Hepatic stellate cell (primary cell): ENCODE measurements at regions not wholly inside any gene's neighbourhood (a gene's known extent, or its start where the extent isn't known, plus 50 kb on each side); places are given as distances from the start of the nearest gene placed in this dataset.
"Not testable (repeated sequence)": the region's sequence is repeated elsewhere in the genome, so short reads cannot be mapped to it uniquely, and the experiment has no call there.

ENCODE experiments used
- DNase-seq: peaks from one replicate; pipeline ENCODE4 v3.0.0; 2011; ENCODE audit warnings: low spot score

DNA sequence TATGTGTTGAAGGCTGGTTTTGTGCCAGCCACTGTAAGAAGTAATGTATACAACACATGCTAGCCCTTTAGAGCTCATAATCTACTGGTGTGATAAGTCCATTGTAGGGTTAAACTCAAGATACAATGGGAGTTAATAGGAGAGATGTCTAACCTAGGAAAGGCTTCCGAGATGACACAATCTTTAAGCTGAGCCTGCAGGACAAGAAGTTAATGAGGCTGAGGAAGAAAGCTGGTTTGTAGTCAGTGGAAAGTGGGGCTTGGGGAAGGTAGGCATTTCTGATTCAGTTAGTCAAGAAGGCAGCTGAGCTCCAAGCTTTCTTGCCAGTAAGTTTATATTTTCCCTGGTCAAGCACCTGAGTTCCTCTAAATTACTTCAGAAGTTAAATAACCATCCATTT, 83.0 kb upstream of the TGFBR2 start:
- DNase-seq = no peak

DNA sequence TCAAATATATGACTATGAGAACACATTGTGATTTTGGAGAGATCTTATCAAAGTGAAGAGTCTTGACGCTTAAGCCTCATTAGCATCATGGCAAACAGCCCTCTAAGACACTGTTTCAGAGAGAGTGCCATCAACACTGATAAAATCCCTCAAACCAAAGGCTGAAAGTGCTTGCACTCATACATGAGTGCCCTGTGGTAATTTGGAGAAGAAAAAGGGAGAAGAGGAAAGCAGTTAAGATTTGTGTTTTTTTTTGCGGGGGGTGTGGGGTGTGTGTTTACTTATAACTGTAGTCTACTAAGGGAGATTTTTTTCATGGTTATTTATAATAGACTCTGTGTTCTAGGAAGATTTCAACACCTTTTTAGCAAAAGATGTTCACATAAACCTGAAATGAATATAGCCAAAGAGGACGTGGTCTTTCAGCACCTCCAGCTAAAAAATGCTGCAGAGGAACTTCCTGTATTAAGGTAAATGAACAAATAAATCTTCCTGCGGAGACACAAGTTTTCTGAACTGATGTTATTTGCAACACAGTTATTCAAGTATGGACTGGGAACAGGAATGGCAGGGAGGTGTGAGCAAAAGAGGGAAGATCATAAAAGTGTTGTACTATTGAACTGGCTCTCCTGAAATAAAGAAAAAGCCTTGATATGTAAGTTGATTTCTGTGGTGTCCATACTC, 81.9 kb upstream of the TGFBR2 start:
- DNase-seq = no peak

DNA sequence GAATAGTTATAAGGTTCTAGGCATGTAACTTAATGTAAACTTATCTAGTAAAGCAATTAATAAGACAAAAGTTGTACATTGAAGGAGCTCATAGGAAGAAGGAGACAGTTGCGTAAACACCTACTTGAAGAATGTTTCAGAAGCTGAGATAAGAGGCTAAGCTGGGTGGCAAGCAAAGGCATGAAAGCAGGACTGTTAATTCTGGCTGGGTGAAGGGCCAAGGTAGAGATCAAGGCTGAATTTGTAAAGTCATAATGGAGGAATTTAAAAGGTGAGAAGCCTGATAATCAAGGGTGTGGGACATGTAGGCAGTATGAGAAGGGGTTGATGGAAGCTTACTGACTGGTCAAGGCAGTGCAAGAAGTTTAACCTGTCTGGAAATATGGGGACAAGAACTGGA, 80.4 kb upstream of the TGFBR2 start:
- no peak for DNase-seq

DNA sequence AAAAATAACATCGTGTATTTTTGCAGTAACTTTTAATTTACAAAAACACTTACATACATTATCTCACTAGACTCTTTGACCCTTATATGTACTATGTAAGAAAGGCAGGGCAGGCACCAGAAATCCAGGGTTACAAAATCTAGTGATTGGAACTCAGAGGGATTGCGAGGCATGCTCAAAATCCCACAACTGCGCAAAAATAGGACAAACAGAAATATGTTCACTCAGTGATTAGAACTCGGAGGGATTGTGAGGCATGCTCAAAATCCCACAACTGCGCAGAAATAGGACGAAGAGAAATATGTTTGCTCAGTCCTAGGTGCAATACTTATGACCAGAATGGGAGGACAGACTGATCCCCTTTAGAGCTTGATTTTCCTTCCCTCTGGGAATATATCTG, 79.2 kb upstream of the TGFBR2 start:
- no peak for DNase-seq

DNA sequence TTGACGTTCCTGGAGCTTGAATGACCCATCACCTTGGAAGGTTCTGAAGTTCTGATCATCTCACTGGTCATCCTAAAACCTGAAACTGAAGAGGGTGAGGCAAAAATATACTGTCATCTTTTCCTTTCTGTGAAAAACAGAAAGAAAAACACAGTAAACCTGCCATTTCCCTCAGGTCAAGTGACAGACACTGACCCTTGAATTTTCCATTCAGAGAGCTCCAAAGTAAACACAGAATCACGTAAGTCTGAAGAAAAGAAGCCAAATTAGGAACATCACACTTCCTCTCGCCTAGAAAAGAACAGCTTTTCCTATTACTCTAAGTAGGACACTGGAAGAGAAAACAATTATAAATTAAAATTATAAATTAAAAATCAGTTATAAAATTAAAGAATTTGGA, 78.7 kb upstream of the TGFBR2 start:
- no peak for DNase-seq

DNA sequence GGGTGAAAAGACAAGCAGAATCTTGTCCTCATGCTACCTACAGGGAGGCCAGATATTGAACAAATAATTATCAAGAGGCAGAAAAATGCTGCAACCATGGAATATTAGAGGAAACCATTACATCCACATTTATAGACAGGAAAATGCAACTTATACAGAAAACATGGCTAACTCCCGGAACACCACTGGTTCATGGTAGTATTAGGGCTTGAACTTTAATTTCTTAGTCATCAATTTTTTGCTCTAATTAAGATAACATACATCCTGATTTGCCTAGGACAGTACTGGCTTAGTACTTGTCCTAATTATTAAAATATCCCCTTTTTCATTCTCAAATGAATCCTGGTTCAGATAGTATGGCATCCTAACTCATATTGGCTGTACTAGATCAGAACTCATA, 76.3 kb upstream of the TGFBR2 start:
- no peak for DNase-seq

DNA sequence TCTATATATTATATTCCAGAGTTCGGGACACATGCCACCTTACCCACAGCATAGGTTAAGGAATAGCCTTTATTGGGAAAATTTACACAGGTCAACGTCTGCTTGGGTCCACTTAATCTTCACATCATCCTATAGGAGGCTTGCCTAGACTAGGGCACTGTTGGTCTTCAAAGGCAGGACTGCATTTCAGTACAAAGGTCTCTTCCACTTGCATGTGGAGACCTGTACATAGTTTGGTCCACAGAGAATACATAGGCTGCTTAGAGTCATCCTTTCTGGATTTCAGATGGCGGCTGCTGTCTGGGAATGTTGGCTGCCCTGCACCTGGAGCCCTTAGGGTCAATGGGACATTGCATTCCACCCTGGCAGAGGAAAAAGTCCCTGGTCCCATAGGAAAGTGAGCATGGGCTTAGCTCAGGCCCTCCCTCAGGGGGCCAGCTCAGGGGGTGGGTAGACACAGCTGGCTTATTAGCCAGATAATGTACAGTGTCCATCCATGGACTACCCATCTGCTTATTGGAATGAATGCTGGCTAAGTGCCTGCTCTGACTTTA, 75.3 kb upstream of the TGFBR2 start:
- no peak for DNase-seq

DNA sequence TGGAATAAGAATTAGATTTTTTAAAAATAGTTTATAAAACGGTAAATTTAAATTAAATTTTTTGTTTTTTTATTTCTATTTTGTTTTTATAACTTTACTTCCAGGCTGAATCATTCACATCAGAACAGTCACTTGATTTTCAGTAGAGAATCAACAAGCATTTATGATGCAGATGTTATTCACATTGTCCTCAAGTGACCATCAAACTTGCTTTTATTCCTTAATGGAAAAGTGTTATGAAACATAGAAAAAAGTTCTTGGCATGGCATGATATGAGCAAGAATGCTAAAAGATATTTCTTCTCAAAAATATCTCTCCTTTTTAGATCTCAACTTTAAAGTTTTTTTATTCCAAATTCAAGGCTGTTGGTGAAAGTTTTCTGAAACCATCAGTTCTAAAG, 70.9 kb upstream of the TGFBR2 start:
- DNase-seq = no peak

DNA sequence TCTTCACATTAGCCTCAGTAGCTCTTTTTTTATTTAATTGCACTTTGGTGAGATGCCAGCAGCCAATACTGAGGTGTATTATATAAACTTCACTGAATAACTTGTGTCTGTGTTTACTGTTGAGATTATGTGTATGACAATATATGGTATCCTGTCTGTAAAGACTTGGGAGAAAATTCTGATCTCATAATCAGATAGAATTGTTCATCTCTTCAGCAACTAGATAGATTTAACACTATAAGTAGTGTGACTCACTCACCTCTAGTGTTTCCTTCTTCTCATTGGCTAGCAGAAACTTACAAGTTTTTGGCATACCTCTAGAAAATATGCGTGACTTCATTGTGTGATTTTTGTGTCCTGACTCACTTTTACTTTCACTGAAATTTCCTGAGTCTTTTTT, 67.6 kb upstream of the TGFBR2 start:
- peak; percentile 58 for DNase-seq

DNA sequence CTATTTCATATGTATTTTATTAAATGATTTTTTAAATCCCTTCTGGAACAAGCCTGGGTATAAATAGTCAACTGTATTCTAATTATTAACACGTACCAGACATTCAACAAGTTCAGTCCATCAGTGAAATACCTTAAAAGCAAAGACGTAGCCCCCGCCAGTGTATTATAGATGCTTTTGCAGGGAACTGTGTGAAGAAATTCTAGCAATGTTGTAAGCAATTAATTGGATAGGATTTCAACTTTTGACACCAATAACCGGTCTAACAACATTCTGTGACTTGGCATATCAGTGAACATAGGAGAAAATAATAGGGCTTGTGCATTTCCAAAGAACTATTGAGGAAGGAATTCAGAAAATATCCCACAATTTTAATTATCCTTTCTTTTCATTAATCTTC, 67.2 kb upstream of the TGFBR2 start:
- no peak for DNase-seq

DNA sequence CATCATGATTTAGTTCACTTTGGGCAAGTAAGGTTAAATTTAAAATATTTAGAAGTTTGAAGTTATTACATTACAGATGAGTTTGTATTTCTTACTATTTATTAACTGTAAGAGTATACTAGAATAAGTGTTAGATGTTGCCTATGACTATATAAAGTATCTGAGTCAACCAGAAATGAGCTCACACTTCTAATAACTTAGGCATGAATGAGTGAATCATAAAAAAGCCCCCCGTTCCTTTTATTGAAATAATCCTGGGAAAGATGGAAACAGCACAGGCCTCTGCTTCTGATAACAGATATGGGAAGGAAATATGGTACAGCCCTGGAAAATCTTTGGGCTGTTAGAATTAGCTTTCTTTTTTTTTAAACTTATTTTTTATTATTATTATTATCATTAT, 66.6 kb upstream of the TGFBR2 start:
- no peak for DNase-seq

DNA sequence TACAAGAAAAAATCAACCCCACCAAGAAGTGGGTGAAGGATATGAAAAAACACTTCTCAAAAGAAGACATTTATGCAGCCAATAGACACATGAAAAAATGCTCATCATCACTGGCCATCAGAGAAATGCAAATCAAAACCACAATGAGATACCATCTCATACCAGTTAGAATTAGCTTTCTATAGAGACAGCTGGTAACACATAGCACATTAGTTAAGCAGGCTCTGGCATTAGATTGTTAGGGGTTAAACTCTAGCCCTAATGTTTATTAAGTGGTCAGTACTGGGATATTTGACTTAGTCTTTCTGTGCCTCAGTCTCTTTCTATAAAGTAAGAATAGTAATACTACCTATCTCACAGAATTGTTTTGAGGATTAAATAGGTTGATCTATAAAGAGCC, 65.2 kb upstream of the TGFBR2 start:
- DNase-seq = not testable (repeated sequence)

DNA sequence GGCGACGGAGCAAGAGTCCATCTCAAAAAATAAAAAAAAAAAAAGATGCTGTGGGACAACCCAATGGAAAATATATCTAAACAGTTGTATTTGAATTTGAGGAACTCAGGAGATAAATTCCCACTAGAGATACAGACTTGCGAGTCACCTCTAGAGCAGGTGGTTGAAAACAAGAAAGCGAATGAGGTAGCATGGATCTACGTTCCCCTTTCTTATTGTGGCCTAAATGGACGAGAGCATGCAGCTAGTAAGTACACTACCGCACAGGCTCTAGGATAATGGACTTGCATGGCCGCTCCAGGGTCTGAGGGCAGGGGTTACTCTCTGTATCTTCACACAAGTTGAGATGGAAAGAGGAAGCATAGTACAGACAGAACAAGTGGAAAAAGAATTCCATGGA, 63.5 kb upstream of the TGFBR2 start:
- DNase-seq = no peak

DNA sequence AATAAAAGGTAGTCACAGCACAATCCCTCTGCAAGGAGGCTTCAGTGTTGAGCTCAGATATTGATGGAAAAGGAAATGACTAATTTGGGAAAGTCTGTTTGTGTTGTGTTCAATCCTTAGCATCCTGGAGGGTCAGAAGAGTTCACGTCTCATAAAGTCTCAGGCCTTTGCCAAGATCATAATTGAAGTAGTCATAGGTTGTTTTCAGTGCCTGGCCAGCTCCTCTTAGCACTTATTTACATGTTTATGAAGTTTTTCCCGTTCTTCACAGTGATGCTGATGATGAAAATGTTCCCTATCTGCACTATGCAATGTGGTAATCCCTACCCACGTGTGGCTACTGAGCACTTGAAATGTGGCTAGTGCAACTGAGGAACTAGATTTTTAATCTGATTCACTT, 61.6 kb upstream of the TGFBR2 start:
- DNase-seq = peak; percentile 32

DNA sequence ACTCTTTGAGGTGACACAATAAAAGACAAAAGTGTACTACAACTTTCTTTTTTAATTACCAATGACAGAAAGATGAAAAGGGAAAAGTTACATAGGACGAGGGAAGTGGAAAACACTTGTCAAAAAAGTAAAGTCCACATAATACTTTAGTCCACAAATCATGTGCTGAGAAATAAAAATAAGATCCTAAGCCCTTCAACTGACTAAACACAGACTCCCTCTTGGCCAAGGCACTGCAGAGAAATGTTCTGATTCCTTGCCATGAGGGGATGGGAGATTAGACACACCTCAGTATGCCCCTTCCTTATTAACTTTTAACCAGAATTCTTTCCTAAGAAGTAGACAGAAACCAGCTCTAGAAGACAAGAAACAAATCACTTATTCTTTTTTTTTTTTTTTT, 59.5 kb upstream of the TGFBR2 start:
- DNase-seq = no peak

DNA sequence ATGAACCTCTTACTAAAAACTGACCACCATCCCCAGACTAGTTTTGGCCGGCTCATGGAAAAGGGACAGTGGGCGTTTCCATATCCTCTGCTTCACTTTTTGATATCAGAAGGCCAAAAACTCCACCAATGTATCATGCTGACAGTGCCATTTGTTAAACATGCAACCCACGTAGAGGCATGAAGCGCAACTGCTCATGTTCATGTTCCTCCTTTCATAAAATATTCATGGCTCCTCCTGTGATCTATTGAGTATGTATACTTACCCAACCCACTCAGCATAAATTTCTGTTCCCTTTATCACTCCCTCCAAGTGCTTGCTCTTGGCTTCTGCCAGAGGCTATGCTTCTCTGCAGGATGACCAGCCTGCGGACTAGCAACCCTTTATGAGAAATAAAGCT, 58.7 kb upstream of the TGFBR2 start:
- no peak for DNase-seq

DNA sequence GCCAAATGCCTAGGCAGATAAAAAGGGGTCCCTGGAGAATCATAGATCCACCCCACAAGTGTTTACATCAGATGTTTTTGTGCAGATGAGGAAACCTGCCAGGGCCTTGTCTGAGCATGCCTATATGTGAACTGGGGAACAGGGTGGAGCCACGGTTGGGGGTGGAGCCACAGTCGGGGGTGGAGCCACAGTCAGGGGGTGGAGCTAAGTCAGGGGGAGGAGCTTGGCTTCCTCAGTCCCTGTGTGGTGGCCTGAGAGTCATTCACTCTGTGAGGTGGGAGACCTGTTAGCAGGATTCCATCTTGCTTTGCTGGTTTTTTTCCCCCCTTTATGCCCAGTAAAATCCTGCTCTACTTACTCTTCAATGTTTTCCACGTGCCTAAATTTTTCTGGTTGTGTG, 57.8 kb upstream of the TGFBR2 start:
- DNase-seq = no peak

DNA sequence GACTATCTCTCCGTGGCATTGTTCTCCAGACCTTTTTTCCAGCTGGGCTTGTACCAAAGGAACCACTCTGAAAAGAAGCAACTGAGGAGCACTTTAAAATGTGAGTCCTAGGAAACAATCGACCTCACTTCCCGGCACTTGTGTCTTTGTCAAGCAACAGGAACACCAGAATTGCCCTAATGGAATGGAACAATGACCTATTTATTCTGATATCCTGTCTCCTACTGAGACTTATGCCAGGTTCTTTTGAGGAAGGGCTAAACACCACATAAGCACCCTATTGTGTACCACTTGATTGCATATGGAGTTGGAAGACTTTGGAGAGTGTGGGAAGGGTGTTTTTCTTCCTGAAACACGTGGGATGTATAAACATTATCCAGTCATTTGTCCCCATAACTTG, 56.8 kb upstream of the TGFBR2 start:
- no peak for DNase-seq

DNA sequence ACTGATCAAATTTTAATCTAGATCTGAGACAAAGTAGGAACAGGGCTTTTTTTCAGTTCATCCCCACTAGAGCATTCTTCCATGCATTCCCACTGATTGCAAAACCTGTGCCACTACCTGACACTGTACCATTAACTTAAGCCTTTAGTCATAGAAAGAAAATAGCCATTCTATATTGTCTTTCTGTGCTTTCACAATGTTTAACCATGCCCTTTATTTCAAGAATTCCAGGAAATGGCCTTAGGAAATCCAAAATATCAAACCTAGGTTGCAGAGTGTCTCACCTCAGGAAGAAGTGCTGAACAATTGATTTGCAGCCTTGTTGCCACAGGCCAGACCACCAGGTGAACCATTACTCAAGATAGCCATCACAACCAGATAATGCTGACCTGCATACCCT, 56.2 kb upstream of the TGFBR2 start:
- no peak for DNase-seq

DNA sequence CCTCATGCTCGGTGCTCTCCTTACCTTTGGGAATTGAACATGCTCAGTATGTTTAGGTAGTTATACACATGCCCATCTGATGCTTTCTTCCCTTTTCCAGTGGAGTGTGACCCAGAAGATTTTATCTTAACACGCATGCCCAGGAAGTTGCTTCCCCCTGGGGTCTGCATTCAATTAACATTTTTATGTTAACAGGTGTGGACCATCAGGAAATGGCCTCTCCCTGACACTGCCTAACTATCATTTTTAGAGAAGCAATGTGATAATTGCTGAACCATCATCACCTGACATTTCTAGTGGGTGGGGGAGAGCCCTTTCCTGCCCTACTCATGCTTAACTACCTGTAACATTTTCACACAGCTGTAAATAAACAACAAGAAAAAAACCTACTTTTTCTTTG, 55.1 kb upstream of the TGFBR2 start:
- no peak for DNase-seq

DNA sequence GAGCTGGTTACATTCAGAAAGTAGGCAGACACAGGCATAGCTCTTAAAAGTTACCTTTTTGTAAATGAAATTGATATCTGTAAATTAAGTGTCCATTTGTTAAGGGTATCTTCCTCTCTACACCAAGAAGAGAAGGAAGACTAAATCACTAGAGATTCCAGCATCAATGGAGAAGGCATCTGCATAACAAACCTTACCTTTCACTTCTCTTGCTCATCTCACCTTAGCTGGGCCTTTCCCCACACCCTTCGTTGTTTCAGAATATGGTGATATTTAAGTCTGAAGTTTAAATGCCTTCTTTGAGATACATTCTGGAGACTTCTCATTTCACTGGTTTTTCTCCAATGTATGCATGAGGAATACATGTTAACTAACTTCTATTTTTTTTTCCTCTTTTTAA, 54.5 kb upstream of the TGFBR2 start:
- DNase-seq = no peak

DNA sequence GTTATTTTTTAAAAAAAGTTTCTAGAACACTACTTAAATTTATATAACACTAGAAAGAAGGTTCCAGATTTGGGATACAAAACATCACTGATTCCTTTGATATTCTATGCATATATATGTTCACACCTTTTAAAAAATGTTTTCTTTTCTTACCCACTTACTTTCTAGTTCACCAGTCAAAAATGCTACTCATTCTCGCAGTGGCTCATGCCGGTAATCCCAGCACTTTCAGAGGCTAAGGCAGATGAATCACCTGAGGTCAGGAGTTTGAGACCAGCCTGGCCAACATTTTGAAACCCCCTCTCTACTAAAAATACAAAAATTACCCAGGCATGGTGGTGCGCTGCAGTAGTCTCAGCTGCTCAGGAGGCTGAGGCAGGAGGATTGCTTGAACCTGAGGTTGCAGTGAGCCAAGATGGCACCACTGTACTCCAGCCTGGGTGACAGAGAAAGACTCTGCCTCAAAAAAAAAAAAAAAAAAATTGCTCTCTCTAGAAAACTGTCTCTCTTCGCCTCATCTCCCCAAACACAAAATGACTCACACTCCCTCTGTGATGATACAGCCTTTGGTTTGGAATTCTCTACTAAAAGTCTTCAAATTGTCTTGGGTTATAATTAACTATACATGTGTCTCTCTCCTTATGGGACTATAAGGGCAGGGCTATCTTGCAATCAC, 52.6 kb upstream of the TGFBR2 start:
- DNase-seq = no peak

DNA sequence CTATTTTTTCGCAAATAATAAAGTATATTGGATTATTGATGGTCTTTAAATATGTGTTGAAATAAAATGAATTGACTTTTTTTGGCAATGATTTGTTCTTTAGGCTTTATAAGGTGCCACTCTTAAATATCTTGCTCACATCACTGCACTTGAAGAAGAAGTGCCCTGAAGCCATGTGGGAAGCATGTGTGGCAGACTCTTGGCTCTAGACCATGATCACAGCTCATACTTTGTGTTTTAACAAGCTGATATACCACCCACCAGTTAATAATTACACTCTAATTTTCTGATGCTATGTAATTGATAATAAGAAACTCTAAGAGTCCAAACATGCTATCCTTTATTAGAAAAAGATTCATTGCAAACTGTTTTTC, 52.1 kb upstream of the TGFBR2 start:
- DNase-seq = no peak

DNA sequence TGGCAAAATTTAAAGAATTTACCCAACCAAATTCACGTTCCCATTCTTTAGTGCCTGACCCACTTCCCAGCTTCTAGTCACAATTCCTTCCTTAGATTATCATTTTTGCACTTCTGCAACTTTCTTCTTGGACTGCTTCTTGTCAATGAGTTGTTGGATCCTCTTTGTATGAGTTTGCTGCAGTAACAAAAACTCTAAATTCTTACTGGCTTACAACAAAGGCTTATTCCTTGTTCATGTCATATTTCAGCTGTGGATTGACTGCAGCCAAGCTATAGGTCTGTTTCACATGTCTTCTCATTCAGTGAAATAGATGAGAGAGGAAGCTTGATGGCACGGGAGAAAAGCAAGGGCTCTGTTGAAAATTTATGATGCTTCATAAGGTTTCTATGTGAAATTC, 50.4 kb upstream of the TGFBR2 start:
- DNase-seq = no peak
